ENCODE measurements at regions not wholly inside any gene's neighbourhood (a gene's known extent, or its start where the extent isn't known, plus 50 kb on each side); places are given as distances from the start of the nearest gene placed in this dataset.

DNA sequence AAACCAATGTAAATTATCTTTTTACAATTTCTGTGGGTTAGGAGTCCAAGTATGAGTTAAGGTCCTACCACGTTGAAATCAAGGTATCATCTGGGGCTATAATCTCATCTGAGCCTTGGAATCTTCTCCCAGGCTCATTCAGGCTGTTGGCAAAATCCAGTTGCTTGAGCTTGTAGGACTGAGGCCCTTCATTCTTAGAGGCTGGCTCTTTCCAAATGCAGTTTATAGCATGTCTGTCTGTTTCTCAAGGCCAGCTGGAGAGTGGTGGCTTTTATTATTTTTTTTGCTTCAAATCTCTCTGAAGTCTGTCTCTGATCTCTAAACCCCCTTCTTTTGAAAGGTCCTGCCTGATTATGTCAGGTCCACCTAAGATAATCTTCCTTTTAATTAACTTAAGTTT lies 177.2 kb upstream of the ASCC3 start:
- TF ChIP-seq, protein P1, sequence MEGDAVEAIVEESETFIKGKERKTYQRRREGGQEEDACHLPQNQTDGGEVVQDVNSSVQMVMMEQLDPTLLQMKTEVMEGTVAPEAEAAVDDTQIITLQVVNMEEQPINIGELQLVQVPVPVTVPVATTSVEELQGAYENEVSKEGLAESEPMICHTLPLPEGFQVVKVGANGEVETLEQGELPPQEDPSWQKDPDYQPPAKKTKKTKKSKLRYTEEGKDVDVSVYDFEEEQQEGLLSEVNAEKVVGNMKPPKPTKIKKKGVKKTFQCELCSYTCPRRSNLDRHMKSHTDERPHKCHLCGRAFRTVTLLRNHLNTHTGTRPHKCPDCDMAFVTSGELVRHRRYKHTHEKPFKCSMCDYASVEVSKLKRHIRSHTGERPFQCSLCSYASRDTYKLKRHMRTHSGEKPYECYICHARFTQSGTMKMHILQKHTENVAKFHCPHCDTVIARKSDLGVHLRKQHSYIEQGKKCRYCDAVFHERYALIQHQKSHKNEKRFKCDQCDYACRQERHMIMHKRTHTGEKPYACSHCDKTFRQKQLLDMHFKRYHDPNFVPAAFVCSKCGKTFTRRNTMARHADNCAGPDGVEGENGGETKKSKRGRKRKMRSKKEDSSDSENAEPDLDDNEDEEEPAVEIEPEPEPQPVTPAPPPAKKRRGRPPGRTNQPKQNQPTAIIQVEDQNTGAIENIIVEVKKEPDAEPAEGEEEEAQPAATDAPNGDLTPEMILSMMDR (IDR thresholded peaks at IDR 0.05): no peak
- TF ChIP-seq EZH2 (IDR thresholded peaks at IDR 0.05; ENCODE audit: borderline replicate concordance, insufficient read depth, low read depth, low read length, poor library complexity, severe bottlenecking): no peak

All from B cell (primary cell).